ENCODE measurements at regions not wholly inside any gene's neighbourhood (a gene's known extent, or its start where the extent isn't known, plus 50 kb on each side); places are given as distances from the start of the nearest gene placed in this dataset.
"Not testable (repeated sequence)": the region's sequence is repeated elsewhere in the genome, so short reads cannot be mapped to it uniquely, and the experiment has no call there.

GRCh38 chr16:33731167-33731566, 271.8 kb downstream of the TP53TG3F start:
- H3K27me3 Mint-ChIP-seq: not testable (repeated sequence)

GRCh38 chr16:33734650-33735049, 275.2 kb downstream of the TP53TG3F start:
- H3K4me3 ChIP-seq (ENCODE audit: control insufficient read depth in 1 of 2, extremely low read depth in 1 of 2, low read length in 1 of 2); ATAC-seq (replicated peaks in 1 of 4); H3K36me3 Mint-ChIP-seq; CTCF ChIA-PET; H3K36me3 ChIP-seq (ENCODE audit: control insufficient read depth in 2 of 2, extremely low read depth in 1 of 2, insufficient read depth in 1 of 2, low read length in 1 of 2); H3K9me3 Mint-ChIP-seq; H3K4me1 Mint-ChIP-seq; DNase-seq; POLR2A ChIA-PET; H3K27me3 Mint-ChIP-seq; H3K27ac Mint-ChIP-seq; H3K4me1 ChIP-seq (ENCODE audit: control insufficient read depth in 1 of 2, extremely low read depth in 1 of 2, insufficient read depth in 2 of 2, low read length in 2 of 2); H3K27me3 ChIP-seq (replicated peaks in 1 of 2; ENCODE audit: control insufficient read depth in 2 of 2, extremely low read depth in 1 of 2, insufficient read depth in 2 of 2, low read length in 1 of 2); H3K27ac ChIP-seq (ENCODE audit: low read length); H3K9me3 ChIP-seq; H3K4me3 Mint-ChIP-seq: not testable (repeated sequence)
- WGBS (ENCODE audit: insufficient coverage): no CpG with 5 or more reads among the region's 2 CpGs

More at GRCh38 chr16:33731167-33731566, 271.8 kb downstream of the TP53TG3F start:
- H3K4me3 Mint-ChIP-seq; H3K4me1 ChIP-seq (ENCODE audit: control insufficient read depth in 1 of 2, extremely low read depth in 1 of 2, insufficient read depth in 2 of 2, low read length in 2 of 2); H3K27ac Mint-ChIP-seq; H3K27me3 ChIP-seq (replicated peaks in 1 of 2; ENCODE audit: control insufficient read depth in 2 of 2, extremely low read depth in 1 of 2, insufficient read depth in 2 of 2, low read length in 1 of 2); POLR2A ChIA-PET; H3K4me3 ChIP-seq (ENCODE audit: control insufficient read depth in 1 of 2, extremely low read depth in 1 of 2, low read length in 1 of 2); H3K36me3 Mint-ChIP-seq; ATAC-seq (replicated peaks in 1 of 4); H3K9me3 Mint-ChIP-seq; H3K36me3 ChIP-seq (ENCODE audit: control insufficient read depth in 2 of 2, extremely low read depth in 1 of 2, insufficient read depth in 1 of 2, low read length in 1 of 2); CTCF ChIA-PET; H3K4me1 Mint-ChIP-seq; H3K27ac ChIP-seq (ENCODE audit: low read length); H3K9me3 ChIP-seq; DNase-seq: not testable (repeated sequence)
- WGBS (ENCODE audit: insufficient coverage): 7% methylated on average over 2 of the region's 4 CpGs

GRCh38 chr16:33766869-33767765, 307.7 kb downstream of the TP53TG3F start:
- H3K36me3 Mint-ChIP-seq; ATAC-seq (replicated peaks in 1 of 4); H3K4me1 Mint-ChIP-seq; H3K9me3 ChIP-seq; H3K27ac Mint-ChIP-seq; H3K4me3 Mint-ChIP-seq; DNase-seq; H3K36me3 ChIP-seq (ENCODE audit: control insufficient read depth in 2 of 2, extremely low read depth in 1 of 2, insufficient read depth in 1 of 2, low read length in 1 of 2); POLR2A ChIA-PET; H3K27me3 Mint-ChIP-seq; H3K27me3 ChIP-seq (replicated peaks in 1 of 2; ENCODE audit: control insufficient read depth in 2 of 2, extremely low read depth in 1 of 2, insufficient read depth in 2 of 2, low read length in 1 of 2); H3K27ac ChIP-seq (ENCODE audit: low read length); H3K9me3 Mint-ChIP-seq; CTCF ChIA-PET; H3K4me1 ChIP-seq (ENCODE audit: control insufficient read depth in 1 of 2, extremely low read depth in 1 of 2, insufficient read depth in 2 of 2, low read length in 2 of 2); H3K4me3 ChIP-seq (ENCODE audit: control insufficient read depth in 1 of 2, extremely low read depth in 1 of 2, low read length in 1 of 2): not testable (repeated sequence)
- 87% methylated on average over 17 of the region's 35 CpGs for WGBS (ENCODE audit: insufficient coverage)

- CTCF ChIA-PET; H3K9me3 Mint-ChIP-seq; H3K36me3 Mint-ChIP-seq; H3K4me3 ChIP-seq (ENCODE audit: control insufficient read depth in 1 of 2, extremely low read depth in 1 of 2, low read length in 1 of 2); DNase-seq; POLR2A ChIA-PET; H3K27me3 Mint-ChIP-seq; ATAC-seq (replicated peaks in 1 of 4); H3K4me3 Mint-ChIP-seq; H3K9me3 ChIP-seq; H3K4me1 ChIP-seq (ENCODE audit: control insufficient read depth in 1 of 2, extremely low read depth in 1 of 2, insufficient read depth in 2 of 2, low read length in 2 of 2); H3K27ac Mint-ChIP-seq; H3K27me3 ChIP-seq (replicated peaks in 1 of 2; ENCODE audit: control insufficient read depth in 2 of 2, extremely low read depth in 1 of 2, insufficient read depth in 2 of 2, low read length in 1 of 2); H3K27ac ChIP-seq (ENCODE audit: low read length); H3K4me1 Mint-ChIP-seq; H3K36me3 ChIP-seq (ENCODE audit: control insufficient read depth in 2 of 2, extremely low read depth in 1 of 2, insufficient read depth in 1 of 2, low read length in 1 of 2): not testable (repeated sequence)
- 100% methylated on average over 1 of the region's 12 CpGs for WGBS (ENCODE audit: insufficient coverage)
Observed at GRCh38 chr16:33768710-33769109, 309.3 kb downstream of the TP53TG3F start.

GRCh38 chr16:33769180-33769846, 309.9 kb downstream of the TP53TG3F start:
- H3K36me3 ChIP-seq (ENCODE audit: control insufficient read depth in 2 of 2, extremely low read depth in 1 of 2, insufficient read depth in 1 of 2, low read length in 1 of 2); DNase-seq; H3K27me3 ChIP-seq (replicated peaks in 1 of 2; ENCODE audit: control insufficient read depth in 2 of 2, extremely low read depth in 1 of 2, insufficient read depth in 2 of 2, low read length in 1 of 2); CTCF ChIA-PET; H3K9me3 Mint-ChIP-seq; H3K4me3 Mint-ChIP-seq; H3K4me3 ChIP-seq (ENCODE audit: control insufficient read depth in 1 of 2, extremely low read depth in 1 of 2, low read length in 1 of 2); H3K36me3 Mint-ChIP-seq; H3K4me1 ChIP-seq (ENCODE audit: control insufficient read depth in 1 of 2, extremely low read depth in 1 of 2, insufficient read depth in 2 of 2, low read length in 2 of 2); H3K27ac ChIP-seq (ENCODE audit: low read length); H3K27ac Mint-ChIP-seq; H3K9me3 ChIP-seq; POLR2A ChIA-PET; ATAC-seq (replicated peaks in 1 of 4); H3K4me1 Mint-ChIP-seq; H3K27me3 Mint-ChIP-seq: not testable (repeated sequence)
- whole genome bisulfite sequencing (ENCODE audit: insufficient coverage): no CpG with 5 or more reads among the region's 25 CpGs

- H3K4me1 ChIP-seq (ENCODE audit: control insufficient read depth in 1 of 2, extremely low read depth in 1 of 2, insufficient read depth in 2 of 2, low read length in 2 of 2); DNase-seq; ATAC-seq (replicated peaks in 1 of 4); H3K27ac Mint-ChIP-seq; H3K4me3 ChIP-seq (ENCODE audit: control insufficient read depth in 1 of 2, extremely low read depth in 1 of 2, low read length in 1 of 2); POLR2A ChIA-PET; H3K36me3 Mint-ChIP-seq; H3K4me1 Mint-ChIP-seq; H3K9me3 ChIP-seq; H3K27ac ChIP-seq (ENCODE audit: low read length); H3K27me3 ChIP-seq (replicated peaks in 1 of 2; ENCODE audit: control insufficient read depth in 2 of 2, extremely low read depth in 1 of 2, insufficient read depth in 2 of 2, low read length in 1 of 2); CTCF ChIA-PET; H3K36me3 ChIP-seq (ENCODE audit: control insufficient read depth in 2 of 2, extremely low read depth in 1 of 2, insufficient read depth in 1 of 2, low read length in 1 of 2); H3K4me3 Mint-ChIP-seq; H3K27me3 Mint-ChIP-seq: not testable (repeated sequence)
- 67% methylated on average over 30 of the region's 66 CpGs for WGBS (ENCODE audit: insufficient coverage)
- H3K9me3 Mint-ChIP-seq: peaks cover 9 to 12% (median 12%) of the 10 kb centered on the region in 3 donors
Observed at GRCh38 chr16:33770478-33770877, 311.1 kb downstream of the TP53TG3F start.
